DMS114 treated with DMSO at 0.1 percent for 48 hours (cell line): ENCODE measurements at regions not wholly inside any gene's neighbourhood (a gene's known extent, or its start where the extent isn't known, plus 50 kb on each side); places are given as distances from the start of the nearest gene placed in this dataset.
"Not testable (repeated sequence)": the region's sequence is repeated elsewhere in the genome, so short reads cannot be mapped to it uniquely, and the experiment has no call there.

ENCODE experiments used
- DNase-seq: peaks from one replicate; lab custom pipeline; 2025; ENCODE audit not compliant: unreplicated experiment; lab: John Stamatoyannopoulos, UW

DNA sequence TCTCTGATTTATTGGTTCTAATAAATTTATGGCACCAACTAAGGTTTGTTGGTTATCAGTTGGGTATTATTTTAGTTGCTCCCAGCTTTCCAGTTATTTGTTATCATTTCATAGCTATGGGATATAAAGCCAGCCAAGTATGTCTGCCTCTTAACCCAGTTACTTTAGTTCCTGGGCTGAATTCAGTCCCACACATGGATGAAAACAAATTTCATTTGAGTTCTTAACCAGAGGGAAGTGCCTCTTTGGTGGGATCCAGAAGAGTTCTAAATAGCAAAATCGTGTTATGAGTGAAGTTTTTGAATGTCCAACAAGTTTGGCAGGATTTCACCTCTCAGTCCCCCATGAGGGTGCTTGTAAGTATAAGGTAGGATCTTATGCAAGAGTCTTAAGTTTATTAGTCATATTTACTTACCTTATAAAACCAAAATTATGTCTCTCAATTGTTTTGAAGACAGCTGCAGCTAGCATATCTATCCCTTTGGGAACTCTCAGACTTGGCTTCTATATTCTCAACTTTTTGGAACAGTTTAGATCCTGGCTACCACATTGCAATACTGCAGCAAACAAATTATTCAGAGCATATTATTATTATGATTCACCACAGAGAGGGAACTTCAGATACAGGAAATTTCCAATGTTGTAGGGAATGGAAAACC is 683.6 kb downstream of the BCKDHB start:
- no peak for DNase-seq

DNA sequence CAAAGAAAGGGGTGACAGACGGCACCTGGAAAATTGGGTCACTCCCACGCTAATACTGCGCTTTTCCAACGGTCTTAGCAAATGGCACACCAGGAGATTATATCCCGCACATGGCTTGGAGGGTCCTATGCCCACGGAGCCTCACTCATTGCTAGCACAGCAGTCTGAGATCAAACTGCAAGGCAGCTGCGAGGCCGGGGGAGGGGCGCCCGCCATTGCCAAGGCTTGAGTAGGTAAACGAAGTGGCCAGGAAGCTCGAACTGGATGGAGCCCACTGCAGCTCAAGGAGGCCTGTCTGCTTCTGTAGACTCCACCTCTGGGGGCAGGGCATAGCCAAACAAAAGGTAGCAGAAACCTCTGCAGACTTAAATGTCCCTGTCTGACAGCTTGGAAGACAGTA is 676.8 kb downstream of the BCKDHB start:
- DNase-seq: not testable (repeated sequence)

DNA sequence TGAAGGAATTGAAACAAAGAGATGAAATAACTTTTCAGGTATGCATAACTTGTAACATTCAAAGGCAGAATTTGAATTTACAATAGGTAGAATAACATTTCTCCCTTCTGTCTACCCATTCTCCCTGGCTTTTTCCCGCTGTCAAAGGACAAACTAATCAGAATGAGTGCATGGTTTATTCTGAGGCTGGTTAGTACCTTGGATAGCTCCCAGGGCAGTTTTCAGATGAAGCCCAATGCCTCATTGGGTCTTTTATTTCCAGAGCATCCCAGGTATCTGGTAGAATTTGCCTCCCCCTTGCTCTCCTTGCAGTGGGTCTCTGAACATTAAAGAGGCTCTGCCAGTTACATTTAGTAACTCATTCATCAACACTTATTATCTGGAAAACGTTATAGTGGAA is 665.5 kb downstream of the BCKDHB start:
- no peak for DNase-seq

DNA sequence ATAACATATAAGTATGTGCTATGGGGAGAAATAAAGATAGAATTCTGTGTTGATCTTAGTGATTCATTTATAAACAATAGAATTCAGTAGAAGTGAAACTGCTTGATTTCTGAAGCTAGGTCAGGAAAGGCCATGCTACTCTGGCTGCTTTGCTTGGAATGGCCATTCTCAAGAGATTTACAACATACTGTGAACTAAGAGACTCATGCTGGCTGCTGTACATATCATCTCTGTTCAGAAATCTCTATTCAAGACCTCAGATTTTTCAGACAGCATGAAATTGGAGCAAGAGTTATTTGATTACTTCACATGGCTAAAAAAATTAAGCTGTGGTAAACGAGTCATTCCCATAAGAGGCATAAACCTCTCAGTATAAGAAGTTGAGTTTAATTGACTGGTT is 662.6 kb downstream of the BCKDHB start:
- DNase-seq: no peak

DNA sequence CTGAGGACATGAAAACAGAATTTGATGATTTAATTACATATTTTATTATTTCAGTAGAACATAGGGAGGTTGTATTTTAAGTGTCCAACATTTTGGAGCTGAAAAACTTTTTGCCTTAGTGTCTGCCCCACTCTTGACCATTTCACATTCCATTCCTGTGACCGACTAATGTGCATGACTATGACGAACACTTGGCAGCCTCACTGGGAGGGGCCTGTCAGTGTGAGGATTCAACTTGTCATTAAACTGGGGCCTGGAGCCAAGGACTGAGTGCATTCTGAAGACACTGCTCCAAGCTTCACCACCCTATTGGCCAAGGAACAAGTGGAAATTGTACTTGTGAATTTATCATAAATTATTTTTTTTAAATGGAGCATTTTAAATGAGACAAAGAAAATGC is 661.3 kb downstream of the BCKDHB start:
- no peak for DNase-seq

DNA sequence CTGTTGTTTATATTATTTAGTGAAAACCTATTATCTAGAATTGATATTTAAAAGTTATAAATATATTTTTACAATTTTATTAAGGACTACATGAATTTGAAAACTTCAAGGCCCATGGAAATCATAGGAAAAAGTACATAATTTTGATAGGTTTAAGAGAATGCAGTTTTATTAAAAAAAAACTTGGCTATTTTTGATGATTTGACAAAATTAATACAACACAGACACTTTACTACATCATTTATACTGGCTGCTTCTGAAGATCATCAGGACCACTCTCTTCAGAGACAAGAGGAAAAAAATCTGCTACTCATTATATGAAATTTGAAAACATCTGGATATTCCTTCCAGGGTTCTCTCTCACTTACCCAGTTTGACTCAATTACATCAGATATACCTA is 637.7 kb downstream of the BCKDHB start:
- DNase-seq: no peak

DNA sequence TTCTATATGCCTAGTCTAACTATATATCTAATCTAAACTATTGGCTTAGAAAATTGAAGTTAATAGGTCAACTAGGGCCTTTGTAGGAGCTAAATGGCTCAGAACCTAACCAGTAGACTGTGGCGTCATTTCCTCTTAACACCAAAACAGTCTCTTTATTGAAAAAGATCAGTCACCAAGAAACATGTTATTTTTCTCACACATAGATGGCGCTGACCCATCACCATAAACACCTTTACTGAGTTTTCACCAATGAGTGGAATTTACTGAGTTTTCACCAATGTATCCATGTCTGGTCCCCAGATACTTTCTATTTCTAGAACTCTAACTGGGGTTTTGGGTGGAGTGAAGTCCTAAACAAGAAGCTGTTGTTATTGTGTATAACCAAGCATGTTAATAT is 636.0 kb downstream of the BCKDHB start:
- no peak for DNase-seq

DNA sequence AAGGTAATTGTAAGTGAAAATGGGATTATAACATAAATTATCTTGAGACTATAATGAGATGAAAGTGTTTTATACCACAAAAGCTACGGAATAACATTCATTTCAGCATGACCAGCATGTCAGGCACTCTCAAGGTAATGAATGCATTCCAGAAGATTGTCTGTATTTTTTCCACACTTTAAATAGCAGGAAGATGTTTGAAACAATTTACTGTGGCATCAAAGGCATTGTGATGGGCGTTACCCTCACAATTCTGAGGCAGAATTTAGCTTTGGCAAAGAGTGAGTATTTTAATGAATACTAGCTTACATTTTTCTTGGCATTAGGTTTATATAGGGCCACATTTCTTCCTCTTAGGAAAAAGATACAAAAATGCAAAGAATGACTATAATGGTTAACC is 627.2 kb downstream of the BCKDHB start:
- DNase-seq: no peak

DNA sequence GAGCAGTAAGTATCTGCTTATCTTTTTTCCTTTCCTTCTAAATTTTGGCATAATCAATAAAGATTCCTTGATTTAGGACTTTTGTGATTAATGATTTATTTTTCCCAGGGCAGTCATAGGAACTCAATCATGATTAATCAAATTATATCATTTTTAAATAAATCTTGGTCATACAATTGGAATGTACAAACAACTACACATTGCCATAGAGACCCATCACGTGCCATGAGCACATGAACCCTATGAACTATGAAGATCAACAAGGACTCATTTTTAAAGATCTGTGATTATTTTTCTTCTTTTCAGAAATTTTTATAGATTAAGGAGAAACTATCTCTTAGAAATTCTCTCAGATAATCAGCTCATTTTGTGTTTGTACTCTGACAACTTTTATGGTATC is 622.4 kb downstream of the BCKDHB start:
- no peak for DNase-seq

DNA sequence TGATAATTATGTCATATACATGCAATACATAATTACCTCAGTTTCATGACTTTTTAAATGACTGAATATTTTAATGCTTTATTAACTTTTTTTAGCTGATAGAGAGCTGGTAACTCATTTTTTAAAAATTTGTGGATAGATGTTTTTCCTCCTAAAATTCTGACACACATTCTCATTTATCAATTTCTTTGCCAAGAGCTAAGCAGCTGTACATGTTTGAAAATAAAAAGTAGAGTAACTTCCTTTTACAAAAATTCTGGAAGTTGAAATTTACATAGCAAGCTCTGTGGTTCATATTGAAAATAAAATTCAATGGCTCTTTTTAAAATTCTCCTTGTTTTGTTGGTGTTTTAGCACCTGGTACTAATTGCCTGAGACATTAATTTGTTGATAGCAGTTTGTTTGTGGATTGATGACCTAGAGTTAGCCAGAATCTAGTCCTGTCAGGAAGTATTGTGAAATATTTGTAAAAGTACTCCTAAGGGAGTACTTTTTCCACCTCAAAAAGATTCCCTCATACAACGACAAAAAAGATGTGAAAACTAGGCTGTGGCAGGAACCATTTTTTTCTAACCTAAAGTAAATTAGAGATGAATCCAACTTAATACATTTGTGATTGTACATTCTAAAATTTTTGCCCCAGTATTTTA is 621.8 kb downstream of the BCKDHB start:
- no peak for DNase-seq

DNA sequence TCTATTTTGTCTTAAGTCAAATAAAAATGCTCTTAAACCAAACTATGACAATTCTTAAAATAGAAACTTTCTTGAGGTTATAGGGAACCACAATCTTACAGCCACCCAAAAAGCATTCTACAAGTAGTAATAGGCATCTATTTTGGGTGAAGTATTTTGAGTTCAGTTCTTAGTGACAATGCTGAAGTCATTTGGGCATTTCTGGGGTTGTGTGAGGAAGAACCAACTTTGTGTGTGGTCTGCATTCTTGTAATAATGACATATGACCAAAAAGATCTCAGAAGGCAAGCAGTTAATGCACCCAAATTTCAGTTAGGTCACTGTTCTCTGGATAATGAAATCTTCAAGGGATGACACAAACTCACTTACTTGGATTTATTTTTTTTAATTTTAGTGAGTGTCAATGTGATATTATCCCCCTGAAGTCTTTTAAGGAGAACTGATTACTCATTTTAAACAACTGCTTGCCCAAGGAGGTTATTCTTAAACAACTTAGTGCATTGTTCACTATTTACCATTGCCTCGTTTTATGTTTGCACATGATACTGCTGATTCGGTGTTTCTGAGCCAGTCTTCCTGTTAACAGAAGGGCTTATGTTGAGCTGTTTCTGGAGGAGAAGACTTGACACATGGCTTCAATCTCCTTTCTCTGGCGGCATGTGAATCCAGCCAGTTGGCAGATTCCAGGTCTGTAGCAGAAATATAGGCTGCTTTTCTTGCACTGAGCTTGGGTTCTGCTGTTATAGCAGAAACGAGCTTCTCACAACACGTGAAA is 618.9 kb downstream of the BCKDHB start:
- no peak for DNase-seq

DNA sequence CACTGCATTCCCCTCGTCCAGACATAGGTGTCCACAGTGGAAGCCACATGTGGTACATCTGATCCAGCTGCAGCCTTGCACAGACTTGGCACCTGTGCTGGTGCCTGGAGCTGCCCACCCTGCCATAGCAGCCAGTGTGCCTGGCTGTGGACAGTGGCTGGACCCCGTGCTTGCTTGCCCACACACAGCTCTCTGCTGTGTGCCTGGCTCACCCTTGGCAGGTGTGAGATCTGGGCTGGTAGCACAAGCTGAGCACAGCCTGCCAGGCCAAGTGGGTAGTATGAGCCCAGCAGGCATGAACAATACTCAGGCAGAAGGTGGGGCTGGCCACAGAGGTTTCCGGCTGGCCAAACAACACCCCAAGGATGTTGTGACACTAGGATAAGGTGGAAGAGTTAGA is 614.4 kb downstream of the BCKDHB start:
- no peak for DNase-seq

DNA sequence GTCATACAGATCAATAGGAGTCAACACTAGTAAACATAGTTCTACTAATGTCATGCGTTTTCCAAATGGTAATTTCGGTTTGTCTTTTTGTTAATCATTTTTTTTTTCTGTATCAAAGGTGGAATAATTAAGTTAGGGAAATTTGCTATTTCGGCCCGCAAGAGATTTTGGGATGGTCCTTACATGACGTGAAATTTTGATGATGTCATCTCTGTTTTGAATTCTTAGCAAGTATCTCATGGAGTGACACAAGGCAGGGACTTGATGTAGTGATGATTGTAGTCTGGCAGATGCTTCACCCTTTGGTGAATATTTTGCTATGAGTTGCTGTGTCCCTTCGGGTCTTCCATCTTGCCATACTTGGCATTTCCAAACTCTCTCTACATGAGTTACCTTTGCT is 608.0 kb downstream of the BCKDHB start:
- no peak for DNase-seq

DNA sequence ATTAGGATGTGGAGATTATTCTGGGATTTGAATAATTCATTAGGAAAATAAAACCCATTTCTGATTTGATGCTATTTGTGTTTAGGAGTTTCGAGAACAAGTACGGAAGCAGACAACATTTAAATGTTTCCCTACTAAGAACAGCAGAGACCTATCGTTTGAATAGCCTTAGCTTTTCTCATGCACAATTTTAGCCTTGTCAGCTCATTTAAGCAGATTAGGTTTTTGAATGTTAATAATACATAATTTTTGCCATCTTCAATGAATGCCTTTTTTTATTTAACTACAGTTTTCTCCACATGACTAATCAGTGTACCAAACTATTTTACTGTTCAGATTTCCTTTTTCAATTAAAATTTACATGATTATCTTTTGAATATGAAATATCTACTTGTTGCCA is 592.0 kb downstream of the BCKDHB start:
- DNase-seq: no peak

DNA sequence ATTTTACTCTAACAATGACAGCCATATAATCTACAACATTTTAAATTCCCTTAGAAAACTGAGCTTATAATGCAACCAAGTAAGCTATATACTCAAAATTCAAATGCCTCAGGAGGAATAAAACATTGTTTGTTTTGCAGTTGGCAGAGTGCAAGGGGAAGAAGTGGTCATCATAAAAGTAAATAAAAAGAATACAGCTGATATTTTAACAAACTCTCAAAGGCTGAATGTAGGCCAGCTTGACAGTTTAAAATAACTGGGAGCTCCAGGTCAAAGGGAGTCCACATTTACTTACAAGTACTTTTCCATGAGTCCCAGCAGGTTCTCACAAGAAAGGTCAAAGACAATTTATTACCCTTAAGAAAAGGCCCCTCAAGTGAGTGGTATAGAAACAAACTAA is 589.8 kb downstream of the BCKDHB start:
- DNase-seq: no peak

DNA sequence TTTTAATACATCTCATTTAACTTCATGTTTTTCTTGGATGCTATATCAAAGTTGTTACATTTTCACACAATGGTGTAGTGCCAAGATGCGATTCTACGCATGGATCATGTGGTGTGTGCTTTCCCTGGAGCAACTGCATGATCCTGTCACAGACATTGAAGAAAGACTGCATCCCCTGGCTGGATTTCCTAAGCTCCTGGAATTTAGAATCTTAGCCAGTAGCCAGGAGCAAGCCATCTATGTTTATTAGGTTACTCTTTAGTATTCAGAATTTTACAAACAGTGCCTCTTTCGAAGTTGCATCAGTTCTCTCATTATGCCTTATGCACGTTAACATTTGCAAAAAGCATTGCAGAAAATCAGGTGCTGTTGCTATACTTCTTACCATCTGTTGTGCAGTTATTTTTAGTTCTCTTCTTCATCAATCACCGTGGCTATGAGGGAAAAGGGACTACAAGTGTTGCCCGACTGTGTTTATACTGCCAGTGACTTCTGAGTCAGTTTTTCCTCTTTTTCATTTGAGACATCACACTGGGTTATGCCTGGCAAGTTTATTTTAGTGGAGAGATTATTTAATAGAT is 584.2 kb downstream of the BCKDHB start:
- no peak for DNase-seq

DNA sequence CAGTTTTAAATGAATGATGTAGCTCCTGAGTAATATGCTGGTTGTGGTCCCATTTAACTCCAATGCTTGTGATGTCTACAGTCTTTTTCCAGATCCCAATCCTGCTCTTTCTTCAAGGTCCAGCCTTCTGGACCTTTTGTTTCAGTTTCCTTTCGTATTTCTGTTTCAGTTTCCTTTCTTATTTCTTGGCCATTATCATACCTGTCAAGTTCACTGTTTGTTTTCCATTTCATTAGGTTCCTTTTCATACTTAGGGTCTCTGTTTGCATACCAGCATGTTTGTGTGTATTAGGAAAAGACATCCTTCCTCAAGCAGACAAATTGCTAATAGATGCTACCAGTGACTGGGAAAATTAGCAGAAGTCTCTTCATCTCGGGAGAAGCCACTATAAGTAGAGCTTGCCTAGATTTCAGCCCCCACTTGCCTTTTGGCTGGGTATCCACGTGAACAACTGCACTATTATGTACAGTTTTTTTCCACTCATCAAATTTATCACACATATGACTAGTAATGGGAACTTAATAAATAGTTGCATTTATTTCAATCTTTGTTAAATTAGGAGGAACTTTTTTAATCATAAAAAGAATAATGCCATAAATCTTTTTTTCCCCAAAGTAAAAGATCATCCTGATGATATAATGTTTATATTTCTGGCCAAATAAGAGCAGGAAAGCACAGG is 583.4 kb downstream of the BCKDHB start:
- DNase-seq: no peak

DNA sequence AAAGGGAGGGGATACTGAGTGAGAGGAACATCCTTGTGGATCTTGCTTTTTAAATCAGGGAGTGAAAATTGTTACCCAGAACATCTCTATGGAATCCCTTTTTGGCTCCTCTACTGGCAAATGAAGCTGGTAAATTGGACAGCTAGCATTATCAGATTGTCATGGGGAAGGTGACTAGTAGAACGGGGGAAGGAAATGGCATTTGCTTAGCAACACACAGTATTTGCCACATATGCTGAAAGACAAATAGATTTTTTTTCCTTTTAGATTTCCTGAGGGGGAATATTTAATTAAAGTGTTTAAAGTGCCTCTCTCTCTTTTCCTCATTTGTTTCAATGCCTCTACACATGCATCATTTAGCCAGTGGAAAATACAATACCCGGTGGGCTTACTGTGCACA is 573.5 kb downstream of the BCKDHB start:
- DNase-seq: no peak

DNA sequence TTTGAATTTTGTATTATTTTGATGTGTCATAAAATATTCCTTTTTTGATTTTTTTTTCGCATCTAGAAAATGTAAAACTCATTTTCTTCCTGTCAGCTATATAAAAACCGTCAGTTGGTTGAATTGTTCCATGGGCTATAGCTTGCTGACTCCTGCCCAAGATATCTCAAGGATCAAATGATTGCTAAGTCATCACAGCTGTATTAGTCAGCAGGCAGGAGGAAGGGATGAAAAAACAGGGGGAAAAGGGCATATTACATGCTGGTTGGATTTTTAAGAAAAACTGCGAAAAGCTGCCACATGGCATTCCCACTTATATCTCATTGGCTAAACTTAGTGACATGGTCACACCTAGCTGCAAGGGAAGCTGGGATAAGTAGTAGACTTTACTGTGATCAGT is 569.9 kb downstream of the BCKDHB start:
- no peak for DNase-seq

DNA sequence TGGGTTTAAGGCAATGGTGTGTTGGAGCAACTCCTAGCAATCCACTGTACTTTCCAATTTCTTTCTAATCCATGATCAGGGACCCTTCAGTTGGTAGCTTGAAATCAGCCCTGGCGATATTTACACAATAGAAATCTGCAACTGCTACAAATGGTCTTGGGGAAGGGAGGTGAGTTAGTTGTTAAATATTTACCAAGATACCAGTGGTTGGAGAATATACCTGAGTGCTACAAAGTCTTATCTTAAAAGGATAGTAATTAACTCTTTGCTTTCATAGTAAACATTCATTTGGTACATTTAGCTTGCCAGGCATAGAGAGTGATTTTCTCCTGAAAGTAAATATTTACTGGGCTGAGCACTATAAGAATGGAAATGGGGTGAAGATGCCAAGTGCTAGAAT is 568.2 kb downstream of the BCKDHB start:
- DNase-seq: no peak

DNA sequence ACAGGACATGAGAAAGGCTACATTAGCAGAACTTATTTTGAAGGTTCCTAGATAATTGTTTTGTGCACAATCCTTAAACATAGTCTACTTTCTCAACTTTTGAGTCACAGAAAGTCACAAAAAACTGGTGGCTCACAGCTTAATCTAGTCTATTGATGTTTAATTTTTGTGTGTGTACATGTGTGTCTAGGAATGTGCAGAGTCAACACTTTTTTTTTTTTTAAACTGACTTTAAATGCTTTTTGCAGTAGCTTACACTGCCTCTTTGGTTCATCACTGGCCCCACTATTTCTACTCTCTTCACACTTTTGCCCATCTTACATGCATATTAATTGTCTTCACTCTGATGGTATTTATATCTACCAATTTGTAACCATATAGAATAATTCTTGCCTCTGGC is 566.9 kb downstream of the BCKDHB start:
- DNase-seq: no peak

DNA sequence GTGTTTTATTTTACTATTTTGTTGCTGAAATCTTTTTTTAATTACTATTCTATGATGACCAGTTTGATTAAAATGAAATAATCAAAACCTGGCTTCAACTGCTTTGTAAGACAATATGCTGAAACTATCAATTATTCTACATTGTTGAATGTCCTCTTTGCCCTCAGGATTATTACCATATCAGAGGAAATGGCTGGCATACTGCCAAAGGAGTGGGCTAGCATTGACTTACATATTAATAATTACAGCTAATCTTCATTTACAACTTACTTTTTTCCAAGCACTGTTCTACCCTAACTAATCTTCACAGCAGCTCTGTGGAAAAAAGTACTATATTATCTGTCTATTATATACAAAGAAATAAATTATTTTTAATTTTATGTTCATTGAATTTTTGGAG is 560.5 kb downstream of the BCKDHB start:
- DNase-seq: no peak
